ENCODE measurements at regions not wholly inside any gene's neighbourhood (a gene's known extent, or its start where the extent isn't known, plus 50 kb on each side); places are given as distances from the start of the nearest gene placed in this dataset.
"Not testable (repeated sequence)": the region's sequence is repeated elsewhere in the genome, so short reads cannot be mapped to it uniquely, and the experiment has no call there.

DNA sequence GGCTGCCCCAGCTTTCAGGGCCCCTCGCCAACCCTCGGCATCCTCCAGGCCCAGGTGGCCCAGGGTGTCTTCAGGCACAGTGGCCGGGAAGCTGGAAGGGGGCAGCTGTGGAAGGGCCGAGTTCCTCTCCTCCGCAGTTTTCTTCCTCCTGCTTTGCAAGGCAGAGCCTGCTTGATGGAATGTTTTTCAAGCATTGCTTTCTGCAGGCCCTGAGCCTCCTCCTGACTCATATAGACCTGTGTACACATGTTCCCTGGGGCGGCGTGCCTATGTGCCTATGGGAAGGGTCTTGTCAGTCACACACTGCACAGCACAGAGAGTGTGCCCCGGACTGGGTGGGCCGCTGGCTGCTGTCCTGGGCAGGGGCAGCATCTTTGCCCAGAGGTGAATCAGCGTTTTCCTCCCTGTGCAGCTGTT, 107.5 kb downstream of the ERMARD start:
- TF ChIP-seq, protein P1, sequence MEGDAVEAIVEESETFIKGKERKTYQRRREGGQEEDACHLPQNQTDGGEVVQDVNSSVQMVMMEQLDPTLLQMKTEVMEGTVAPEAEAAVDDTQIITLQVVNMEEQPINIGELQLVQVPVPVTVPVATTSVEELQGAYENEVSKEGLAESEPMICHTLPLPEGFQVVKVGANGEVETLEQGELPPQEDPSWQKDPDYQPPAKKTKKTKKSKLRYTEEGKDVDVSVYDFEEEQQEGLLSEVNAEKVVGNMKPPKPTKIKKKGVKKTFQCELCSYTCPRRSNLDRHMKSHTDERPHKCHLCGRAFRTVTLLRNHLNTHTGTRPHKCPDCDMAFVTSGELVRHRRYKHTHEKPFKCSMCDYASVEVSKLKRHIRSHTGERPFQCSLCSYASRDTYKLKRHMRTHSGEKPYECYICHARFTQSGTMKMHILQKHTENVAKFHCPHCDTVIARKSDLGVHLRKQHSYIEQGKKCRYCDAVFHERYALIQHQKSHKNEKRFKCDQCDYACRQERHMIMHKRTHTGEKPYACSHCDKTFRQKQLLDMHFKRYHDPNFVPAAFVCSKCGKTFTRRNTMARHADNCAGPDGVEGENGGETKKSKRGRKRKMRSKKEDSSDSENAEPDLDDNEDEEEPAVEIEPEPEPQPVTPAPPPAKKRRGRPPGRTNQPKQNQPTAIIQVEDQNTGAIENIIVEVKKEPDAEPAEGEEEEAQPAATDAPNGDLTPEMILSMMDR (IDR thresholded peaks at IDR 0.05; ENCODE audit: unreplicated experiment), result no peak
- Mint-ChIP-seq H3K4me3 (ENCODE audit: low read depth) (no peak overlapping the region), H3K27me3 (peaks cover 3% of the 10 kb centered on the region), H3K9me3 (ENCODE audit: low read depth) (peaks cover 6% of the 10 kb centered on the region), H3K27ac (no peak overlapping the region), H3K36me3 (ENCODE audit: insufficient read depth) (peaks cover 3% of the 10 kb centered on the region), H3K4me1 (ENCODE audit: low read depth) (peaks cover 14% of the 10 kb centered on the region)
- DNase-seq (ENCODE audit: low spot score, unreplicated experiment), result no peak

DNA sequence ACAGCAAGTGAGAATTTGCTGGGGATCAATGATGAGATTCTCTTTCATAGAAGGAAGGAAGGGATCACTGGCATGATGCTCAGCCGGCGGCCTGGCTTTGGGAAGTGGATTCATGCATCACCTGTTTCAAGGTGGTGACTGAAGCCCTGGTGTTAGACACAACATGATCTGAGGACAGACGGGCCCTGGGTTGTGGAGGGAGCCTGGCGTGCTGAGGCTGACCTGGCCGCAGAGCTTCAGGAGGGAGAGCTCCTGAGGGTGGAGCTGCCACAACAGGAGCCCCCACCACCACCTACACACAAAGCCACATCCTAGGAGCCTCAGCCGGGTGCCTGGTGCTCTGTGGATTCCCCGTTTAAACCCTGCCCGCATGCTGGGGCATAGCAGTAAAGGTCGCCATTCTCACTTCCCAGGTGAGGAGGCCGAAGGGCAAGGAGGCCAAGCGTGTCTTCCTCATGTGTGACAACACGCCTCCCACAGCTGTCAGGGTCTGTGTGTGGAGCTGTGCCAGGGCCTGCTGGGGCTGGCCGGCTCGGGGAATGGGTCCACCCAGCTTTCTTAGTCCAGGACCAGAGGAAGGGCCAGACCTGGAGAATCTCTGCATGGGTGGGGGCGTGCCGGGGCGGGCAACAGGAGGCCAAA, 107.0 kb downstream of the ERMARD start:
- peaks cover 3% of the 10 kb centered on the region for H3K36me3 Mint-ChIP-seq (ENCODE audit: insufficient read depth)
- DNase-seq (ENCODE audit: low spot score, unreplicated experiment), result no peak
- TF ChIP-seq, protein P1 (IDR thresholded peaks at IDR 0.05; ENCODE audit: unreplicated experiment), result no peak

DNA sequence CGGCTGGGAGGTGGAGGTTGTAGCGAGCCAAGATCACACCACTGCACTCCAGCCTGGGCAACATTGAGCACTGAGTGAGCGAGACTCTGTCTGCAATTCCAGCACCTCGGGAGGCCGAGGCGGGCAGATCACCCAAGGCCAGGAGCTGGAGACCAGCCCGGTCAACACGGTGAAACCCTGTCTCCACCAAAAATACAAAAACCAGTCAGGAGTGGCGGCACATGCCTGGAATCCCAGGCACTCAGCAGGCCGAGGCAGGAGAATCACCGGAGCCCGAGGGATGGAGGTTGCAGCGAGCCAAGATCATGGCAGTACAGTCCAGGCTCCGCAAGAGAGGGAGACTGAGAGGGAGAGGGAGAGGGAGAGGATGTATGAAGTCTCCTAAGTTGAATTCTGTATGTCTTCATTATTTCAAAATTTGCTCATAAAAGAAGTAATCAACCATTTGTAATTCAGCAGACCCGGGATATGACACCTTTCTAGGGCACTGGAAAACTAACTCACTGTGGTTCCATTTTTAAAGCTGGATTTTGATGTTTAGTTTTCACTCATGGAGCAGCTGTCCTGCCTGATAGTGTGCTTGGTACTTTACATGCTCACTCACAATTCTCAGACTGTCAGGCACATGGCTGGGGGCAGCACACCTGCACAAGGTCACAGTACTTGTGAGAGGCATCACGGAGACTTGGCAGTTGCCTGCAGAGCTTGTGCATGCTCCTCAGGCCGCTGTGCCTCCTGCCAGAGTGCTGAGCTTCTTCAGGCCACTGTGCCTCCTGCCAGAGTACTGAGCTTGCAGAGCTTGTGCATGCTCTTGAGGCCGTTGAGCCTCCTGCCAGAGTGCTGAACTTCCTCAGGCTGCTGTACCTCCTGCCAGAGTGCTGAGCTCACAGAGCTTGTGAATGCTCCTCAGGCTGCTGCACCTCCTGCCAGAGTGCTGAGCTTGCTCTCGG, 106.2 kb downstream of the ERMARD start:
- Mint-ChIP-seq H3K27ac (no peak overlapping the region), H3K27me3 (peaks cover 3% of the 10 kb centered on the region)
- no peak for DNase-seq (ENCODE audit: low spot score, unreplicated experiment)

More for the DNA sequence above, 107.0 kb downstream of the ERMARD start:
- Mint-ChIP-seq H3K4me3 (ENCODE audit: low read depth) (no peak overlapping the region), H3K9me3 (ENCODE audit: low read depth) (peaks cover 6% of the 10 kb centered on the region), H3K27ac (no peak overlapping the region), H3K4me1 (ENCODE audit: low read depth) (peaks cover 11% of the 10 kb centered on the region), H3K27me3 (peaks cover 3% of the 10 kb centered on the region)

DNA sequence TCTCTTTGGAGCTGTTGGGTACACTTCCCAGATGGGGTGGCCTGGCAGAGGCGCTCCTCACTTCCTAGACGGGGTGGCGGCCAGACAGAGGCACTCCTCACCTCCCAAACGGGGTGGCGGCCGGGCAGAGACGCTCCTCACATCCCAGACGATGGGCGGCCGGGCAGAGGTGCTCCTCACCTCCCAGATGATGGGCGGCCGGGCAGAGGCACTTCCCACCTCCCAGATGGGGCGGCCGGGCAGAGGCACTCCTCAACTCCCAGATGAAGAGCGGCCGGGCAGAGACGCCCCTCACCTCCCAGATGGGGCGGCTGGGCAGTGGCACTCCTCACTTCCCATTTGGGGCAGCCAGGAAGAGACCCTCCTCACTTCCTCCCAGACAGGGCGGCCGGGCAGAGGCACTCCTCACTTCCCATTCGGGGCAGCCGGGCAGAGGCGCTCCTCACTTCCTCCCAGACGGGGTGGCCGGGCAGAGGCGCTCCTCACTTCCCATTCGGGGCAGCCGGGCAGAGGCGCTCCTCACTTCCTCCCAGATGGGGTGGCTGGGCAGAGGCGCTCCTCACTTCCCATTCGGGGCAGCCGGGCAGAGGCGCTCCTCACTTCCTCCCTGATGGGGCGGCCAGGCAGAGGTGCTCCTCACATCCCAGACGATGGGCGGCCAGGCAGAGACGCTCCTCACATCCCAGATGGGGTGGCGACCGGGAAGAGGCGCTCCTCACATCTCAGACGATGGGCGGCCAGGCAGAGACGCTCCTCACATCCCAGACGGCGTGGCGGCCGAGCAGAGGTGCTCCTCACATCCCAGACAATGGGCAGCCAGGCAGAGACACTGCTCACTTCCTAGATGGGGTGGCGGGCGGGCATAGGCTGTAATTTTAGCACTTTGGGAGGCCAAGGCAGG, 105.3 kb downstream of the ERMARD start:
- not testable (repeated sequence) for DNase-seq (ENCODE audit: low spot score, unreplicated experiment); H3K9me3 Mint-ChIP-seq (ENCODE audit: low read depth); H3K36me3 Mint-ChIP-seq (ENCODE audit: insufficient read depth); H3K4me1 Mint-ChIP-seq (ENCODE audit: low read depth); H3K4me3 Mint-ChIP-seq (ENCODE audit: low read depth); H3K27ac Mint-ChIP-seq; H3K27me3 Mint-ChIP-seq

More for the DNA sequence above, 106.2 kb downstream of the ERMARD start:
- TF ChIP-seq, protein P1 (IDR thresholded peaks at IDR 0.05; ENCODE audit: unreplicated experiment), result no peak
- Mint-ChIP-seq H3K4me3 (ENCODE audit: low read depth) (no peak overlapping the region), H3K4me1 (ENCODE audit: low read depth) (peaks cover 9% of the 10 kb centered on the region), H3K9me3 (ENCODE audit: low read depth) (peaks cover 6% of the 10 kb centered on the region), H3K36me3 (ENCODE audit: insufficient read depth) (peaks cover 3% of the 10 kb centered on the region)

DNA sequence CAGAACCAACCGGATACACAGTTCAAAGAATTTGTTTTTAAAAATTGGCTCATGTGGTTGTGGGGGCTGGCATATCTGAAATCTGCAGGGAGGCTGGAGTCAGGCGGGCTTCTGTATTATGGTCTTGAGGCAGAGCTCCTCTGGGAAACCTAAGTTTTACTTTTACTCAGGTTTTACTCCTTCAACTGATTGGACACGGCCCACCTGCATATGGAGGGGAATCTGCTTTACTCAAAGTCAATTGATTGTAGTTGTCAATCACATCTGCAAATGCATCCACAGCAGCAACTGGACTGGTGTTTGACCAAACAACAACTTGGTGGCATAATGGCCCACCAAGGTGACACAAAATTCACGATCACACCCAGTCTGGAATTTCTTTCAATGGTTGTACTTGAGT, 103.4 kb downstream of the ERMARD start:
- no peak overlapping the region for H3K27ac Mint-ChIP-seq
- no peak for DNase-seq (ENCODE audit: low spot score, unreplicated experiment)
- peaks cover 6% of the 10 kb centered on the region for H3K9me3 Mint-ChIP-seq (ENCODE audit: low read depth)
- TF ChIP-seq, protein P1 (IDR thresholded peaks at IDR 0.05; ENCODE audit: unreplicated experiment), result no peak
- H3K36me3 Mint-ChIP-seq (ENCODE audit: insufficient read depth), result peaks cover 3% of the 10 kb centered on the region
- H3K27me3 Mint-ChIP-seq, result peaks cover 6% of the 10 kb centered on the region
- no peak overlapping the region for H3K4me3 Mint-ChIP-seq (ENCODE audit: low read depth)
- H3K4me1 Mint-ChIP-seq (ENCODE audit: low read depth), result no peaks in the 10 kb centered on the region
